Activated CD8-positive, alpha-beta memory T cell treated with anti-CD3 and anti-CD28 coated beads for 4 hours (primary cell): ENCODE measurements at regions not wholly inside any gene's neighbourhood (a gene's known extent, or its start where the extent isn't known, plus 50 kb on each side); places are given as distances from the start of the nearest gene placed in this dataset.
"Not testable (repeated sequence)": the region's sequence is repeated elsewhere in the genome, so short reads cannot be mapped to it uniquely, and the experiment has no call there.

Experiments
- DNase-seq, 2 donors: peaks; one replicate each; pipeline ENCODE4 v3.0.0-alpha.2; 2020; ENCODE audit warnings: low read depth in 2 of 2

DNA sequence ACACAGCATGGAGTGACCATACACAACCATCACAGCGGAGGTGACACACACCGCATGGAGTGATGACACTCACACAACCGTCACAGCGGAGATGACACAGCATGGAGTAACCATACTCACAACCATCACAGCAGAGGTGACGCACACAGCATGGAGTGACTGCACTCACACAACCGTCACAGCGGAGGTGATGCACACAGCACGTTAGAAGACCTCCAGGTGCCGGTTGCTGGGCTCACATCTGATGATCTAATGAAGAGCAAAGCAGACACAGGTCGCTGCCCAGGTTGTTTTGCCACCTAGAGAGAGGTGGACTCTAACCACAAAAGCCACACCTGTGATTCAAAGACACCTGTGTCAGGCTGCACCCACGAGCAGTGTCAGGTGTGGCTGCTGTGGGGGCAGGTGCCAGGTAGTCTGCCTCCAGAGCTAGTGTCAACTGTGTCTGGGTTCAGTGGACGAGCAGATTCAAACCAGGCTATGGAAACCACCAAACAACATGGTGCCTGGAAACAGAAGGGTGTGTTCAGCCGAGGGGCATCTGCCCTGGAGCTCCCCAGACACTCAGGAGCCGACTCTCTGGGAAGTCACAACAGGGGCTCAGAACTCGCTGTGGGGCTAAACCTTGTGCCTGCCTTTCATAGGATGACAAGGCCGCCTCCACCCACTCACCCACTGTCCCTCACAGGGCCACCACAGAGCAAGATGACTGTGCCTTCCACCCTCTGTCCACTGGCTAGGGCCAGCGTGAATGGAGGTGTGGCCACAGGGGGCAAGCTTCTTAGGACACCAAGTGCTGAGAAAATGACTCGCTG is 608.2 kb downstream of the TBC1D22A start:
- DNase-seq, result no peak

DNA sequence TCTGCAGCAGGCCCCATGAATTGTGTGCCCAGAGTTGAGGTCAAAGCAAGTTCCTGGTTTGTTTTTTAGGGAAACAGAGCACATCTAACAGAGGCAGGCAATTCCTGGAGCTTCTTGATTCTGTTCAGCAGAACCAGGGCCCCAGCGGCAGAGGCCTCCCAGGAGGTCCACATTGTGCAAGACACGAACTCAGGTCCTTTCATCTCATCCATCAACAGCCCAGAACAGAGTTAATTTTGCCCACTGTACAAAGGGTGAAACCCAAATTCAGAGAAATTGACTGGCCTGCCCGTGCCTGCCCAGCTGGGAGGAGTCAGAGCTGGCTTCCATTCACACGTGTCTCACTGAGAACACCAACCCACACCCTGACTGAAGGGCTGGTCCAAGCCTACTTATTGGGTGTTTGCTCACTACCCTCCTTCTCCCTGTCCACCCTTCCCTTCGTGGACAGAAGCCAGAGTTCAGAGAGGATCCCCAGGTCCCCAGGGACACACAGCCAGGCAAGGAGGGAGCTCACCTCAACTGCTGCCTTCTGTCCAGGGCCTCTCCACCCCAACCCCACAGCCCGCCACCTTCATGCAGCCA is 607.1 kb downstream of the TBC1D22A start:
- no peak for DNase-seq

GRCh38 chr22:47369020-47369419 is 606.6 kb downstream of the TBC1D22A start:
- DNase-seq, result no peak

GRCh38 chr22:47367993-47368945 is 605.8 kb downstream of the TBC1D22A start:
- DNase-seq, result no peak

DNA sequence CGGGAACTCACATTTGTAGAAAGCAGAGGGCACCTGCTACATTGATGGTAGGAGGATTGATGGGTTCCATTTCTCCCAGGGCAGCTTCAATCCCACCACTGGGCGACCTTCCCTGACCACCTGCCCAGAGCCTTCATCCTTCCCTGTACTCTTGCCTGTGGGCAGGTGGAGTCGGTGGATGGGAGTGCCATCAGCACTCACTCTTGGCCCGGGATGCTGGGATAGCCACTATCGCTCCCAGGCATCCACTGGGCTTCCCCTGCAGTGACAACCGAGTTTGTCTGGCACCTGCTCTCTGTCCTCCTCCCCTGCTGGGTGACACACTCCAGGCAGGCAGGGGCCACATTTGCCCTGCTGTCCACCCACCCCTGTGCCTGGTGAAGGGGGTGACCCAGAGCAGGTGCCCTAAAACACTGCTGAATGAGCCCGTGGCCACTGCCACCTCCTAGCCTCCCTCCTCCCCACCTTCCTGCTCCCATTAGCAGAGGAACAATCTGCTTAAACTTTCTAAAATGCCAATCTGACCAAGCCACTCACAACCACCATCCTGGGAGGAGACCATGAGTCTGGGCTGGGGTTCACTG is 604.7 kb downstream of the TBC1D22A start:
- DNase-seq, result no peak

DNA sequence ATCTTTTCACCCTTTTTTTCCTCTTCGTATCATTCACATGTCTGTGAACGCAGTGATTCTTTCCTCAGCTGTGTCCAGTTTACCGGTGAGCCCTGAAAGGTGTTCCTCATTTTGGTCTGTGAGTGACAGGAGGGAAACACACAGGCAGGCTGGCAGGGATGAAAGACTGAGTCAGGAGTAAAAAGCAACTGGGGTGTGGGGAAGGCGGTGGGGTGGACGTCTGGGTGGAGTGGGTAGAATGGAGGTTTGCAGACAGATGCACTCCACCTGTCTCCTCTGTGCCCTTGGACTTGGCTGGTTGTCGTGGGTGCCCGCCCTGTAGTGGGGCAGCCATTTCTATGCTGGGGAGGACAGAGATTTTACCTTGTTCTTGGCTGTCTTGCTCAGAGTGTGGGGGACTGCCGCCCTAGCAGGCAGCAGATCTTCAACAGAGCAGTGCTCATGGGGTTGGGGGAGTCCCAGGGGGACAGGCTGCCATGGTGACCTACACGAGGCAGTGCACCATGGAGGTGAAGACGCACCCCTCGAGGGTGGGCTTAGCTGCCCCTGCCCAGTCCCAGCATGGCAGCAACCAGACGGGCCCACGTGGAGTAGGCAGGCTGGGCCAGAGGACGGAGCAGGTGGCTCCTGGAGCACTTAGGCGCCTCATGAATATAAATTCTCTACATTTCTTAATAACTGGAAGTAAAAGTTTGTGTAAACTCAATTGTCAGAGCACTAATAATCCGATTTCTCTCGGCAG is 603.7 kb downstream of the TBC1D22A start:
- no peak for DNase-seq

DNA sequence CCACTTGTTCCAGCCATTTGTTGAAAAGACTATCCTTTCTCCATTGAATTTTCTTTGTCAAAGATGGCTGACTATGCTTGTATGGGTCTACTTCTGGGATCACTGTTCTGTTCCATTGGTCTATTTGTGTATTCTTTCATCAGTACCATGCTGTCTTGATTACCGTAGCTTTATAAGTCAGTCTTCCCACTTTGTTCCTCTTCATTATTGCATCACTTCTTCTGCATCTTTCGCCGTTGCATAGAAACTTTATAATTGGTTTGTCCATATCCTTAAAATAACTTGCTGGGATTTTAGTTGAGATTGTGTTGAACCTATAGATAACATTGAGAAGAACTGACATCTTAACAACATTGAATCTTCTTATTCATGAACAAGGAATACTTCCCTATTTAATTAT is 598.8 kb downstream of the TBC1D22A start:
- DNase-seq, result no peak

DNA sequence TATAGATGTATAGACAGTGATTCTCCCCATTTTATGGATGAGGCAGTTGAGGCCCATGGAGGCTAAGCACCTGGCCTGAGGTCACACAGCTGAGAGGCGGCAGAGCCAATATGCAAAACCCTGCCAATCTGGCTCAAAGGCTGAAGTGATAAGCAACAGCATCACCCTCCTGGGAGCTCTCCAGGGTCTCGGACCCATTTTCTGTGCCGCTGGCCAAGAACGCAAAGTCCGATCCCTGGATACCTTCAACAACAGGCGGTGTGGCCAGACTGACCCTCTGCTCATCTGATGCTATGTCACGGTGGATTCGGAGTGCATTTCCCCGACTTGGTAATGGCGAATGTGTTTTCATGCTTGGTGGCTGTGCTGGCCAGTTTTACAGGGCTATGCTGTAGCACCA is 595.0 kb downstream of the TBC1D22A start:
- no peak for DNase-seq

DNA sequence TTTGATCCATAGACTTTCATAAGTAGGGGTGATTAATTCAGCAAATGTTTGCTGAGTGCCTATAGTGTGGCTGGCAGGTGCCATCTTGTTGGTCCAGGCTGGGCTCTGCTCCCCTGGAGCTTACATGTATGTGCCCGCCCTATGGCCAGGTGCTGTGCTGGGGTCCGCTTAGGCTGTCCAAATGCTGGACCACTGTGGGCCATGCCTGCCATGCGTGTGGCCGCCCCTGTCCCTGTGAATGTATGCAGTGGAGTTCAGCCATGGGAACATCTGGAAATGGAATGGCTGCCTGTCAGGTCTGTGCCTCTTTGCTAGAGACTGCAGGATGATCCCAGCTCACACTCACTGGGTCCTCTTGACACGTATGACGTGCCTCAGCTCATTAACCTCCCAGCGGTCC is 594.6 kb downstream of the TBC1D22A start:
- DNase-seq, result no peak

- no peak for DNase-seq
These were observed 594.1 kb downstream of the TBC1D22A start for GRCh38 chr22:47356511-47357011.

DNA sequence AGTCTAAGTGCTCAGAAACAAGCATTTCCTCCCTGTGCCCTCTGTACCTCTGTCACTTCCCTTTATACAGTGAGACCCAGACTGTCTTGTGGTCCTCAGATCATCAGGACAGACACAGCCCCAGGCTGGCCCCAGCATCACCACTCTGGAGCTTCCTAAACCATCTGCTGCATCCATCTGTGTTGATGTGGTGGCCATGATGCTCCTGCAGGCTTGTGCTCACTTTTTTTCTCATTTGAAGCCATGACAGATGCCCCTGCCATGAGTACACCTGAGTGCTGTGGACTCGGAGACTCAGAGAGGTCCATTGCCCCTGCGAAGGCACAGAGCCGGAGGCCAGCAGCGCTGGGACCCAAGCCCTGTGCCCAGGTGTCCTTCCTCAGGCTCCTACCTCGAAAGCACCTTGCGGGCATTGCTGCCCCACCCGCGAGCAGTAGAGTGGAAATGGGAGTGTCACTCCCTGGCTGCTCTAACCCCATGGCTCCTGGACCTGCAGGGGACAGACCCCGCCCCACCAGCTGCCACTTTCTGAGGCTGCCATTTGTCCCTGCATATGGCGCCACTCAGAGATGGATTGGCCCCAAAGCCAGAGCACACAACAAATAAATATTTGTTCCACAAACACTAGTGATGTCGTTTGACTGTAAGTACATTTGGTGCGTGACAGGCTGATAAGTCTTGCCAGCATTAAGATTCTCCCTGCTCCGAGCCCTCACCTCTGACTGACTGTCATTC is 593.5 kb downstream of the TBC1D22A start:
- no peak for DNase-seq

- no peak for DNase-seq
These were observed 592.9 kb downstream of the TBC1D22A start for GRCh38 chr22:47355388-47355725.

- no peak for DNase-seq
These were observed 592.4 kb downstream of the TBC1D22A start for GRCh38 chr22:47354668-47355387.

- no peak for DNase-seq
These were observed 590.7 kb downstream of the TBC1D22A start for GRCh38 chr22:47352920-47353700.

- DNase-seq, result no peak
These were observed 589.6 kb downstream of the TBC1D22A start for GRCh38 chr22:47351836-47352579.

DNA sequence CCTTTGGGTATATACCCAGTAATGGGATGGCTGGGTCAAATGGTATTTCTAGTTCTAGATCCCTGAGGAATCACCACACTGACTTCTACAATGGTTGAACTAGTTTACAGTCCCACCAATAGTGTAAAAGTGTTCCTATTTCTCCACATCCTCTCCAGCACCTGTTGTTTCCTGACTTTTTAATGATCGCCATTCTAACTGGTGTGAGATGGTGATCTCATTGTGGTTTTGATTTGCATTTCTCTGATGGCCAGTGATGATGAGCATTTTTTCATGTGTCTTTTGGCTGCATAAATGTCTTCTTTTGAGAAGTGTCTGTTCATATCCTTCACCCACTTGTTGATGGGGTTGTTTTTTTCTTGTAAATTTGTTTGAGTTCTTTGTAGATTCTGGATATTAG is 583.8 kb downstream of the TBC1D22A start:
- not testable (repeated sequence) for DNase-seq

- no peak for DNase-seq
These were observed 582.6 kb downstream of the TBC1D22A start for GRCh38 chr22:47345025-47345424.

- no peak for DNase-seq
These were observed 582.0 kb downstream of the TBC1D22A start for GRCh38 chr22:47344414-47344813.
